NOMO-1 treated with dmso at 0.1 percent for 144 hours (cell line): ENCODE measurements at regions not wholly inside any gene's neighbourhood (a gene's known extent, or its start where the extent isn't known, plus 50 kb on each side); places are given as distances from the start of the nearest gene placed in this dataset.

ENCODE experiments used
- DNase-seq: peaks from one replicate; lab custom pipeline; 2025; ENCODE audit not compliant: unreplicated experiment; lab: John Stamatoyannopoulos, UW

GRCh38 chr4:176898791-176899190, 106.1 kb upstream of the VEGFC start:
- DNase-seq, result no peak

GRCh38 chr4:176902710-176903323, 110.1 kb upstream of the VEGFC start:
- DNase-seq, result no peak

GRCh38 chr4:176906709-176907108, 114.0 kb upstream of the VEGFC start:
- no peak for DNase-seq

- no peak for DNase-seq
These were observed 117.9 kb upstream of the VEGFC start for GRCh38 chr4:176910646-176911045.

DNA sequence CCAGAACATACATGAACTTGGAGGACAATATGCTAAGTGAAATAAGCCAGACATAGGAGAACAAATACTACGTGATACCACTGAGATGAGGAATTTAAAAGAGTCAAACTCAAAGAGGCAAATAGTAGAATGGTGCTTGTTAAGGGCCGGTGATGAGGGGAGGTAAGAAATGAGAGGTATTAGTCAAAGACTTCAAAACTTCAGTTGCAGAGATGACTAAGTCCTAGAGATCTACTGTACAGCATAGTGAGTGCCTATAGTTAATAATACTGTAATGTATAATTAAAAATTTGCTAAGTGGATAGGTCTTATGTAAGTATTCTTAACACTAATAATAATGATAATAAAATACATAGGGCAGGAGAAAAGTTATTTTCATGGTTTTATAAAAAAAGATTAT, 126.9 kb upstream of the VEGFC start:
- no peak for DNase-seq

DNA sequence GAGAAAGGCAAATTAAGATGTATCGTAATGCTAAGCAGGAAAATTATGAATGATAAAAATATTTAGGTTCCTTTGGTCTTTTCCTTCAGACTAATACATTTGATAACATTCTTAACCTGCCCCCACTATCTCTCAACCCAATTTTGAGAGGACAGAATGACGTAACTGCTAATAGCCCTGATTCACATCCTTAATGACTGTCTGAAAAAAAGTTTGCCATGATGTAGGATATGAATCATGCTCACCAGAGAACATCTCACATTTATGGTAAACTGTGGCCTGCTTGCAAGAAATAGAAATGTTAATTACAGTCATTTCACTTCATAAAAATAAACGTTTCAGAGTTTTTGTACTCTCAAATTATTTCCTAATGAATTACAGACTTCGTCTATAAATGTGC, 128.0 kb upstream of the VEGFC start:
- no peak for DNase-seq

DNA sequence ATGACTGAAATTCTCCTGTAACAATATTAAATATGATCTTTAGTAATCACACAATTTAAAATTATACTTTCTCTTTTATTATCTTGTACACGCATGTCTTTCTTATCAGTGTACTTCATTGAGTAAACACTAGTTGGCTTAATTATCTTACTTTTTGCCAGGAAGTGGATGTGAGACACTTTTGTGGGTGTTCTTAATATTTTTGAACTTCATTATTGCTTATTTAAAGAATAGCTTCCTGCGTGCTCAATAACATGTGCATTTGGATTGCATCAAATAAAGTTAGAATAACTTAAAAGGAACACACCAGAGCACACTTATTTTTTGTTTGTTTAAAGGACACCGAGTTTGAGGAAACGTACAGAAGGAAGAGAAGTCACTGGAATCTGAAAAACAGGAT, 128.5 kb upstream of the VEGFC start:
- DNase-seq, result no peak

- no peak for DNase-seq
These were observed 131.5 kb upstream of the VEGFC start for GRCh38 chr4:176924238-176924637.

DNA sequence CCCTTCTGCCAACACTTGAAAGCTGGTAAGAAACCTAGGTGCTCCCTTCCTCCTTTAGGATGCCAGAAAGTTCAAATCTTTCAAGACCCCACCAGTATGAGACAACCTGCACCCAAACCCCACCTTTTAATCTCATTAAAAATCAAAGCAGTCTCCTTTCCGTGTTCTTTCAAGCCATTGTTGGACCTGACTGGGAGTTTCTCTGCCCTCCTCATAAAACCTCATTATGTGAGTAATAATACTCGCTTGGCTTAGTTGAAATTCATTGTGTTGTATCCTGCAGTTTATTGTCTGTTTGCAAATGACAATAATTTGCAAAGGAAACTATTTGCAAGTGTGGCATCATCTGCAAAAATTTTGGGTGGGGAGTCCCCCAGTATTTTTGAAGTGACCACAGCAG, 133.2 kb upstream of the VEGFC start:
- DNase-seq, result no peak

DNA sequence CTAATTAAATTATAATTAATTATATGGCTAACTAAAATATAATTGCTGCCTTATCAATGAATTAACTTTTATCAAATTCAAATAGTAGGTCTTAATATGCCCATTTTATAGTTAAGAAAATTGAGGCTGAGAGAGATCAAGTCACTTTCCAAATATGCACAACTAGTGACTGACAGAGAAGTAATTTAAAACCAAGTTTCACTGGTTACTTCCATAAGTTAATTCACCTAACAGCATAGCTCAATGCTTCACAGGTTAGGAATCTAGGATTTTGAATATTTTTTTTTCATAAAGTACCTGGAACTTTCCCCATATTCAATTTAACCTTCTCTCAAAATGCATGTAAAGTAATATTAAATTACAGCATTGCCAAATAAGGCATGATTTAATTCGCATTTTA, 134.4 kb upstream of the VEGFC start:
- DNase-seq, result no peak

DNA sequence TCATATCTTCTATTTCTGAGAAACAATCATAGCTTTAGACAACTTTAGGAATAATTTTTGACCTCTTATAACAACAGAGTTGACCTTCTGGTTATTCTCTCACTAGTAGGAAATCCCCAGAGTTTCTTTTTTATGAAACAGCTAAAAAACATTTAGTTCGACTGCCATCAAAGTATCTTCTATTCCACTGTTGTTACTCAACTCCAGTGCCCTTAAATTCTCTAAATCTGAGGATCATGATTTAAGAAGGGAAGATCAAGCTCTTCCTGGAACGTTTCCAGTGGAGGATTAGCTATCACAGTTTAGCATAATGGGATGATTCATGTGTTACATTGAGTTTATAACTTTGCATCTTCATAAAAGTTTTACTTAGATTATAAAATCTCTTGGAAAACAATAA, 134.9 kb upstream of the VEGFC start:
- DNase-seq, result no peak

GRCh38 chr4:176939445-176939844, 146.7 kb upstream of the VEGFC start:
- DNase-seq, result no peak

- no peak for DNase-seq
These were observed 152.6 kb upstream of the VEGFC start for GRCh38 chr4:176945334-176945733.

DNA sequence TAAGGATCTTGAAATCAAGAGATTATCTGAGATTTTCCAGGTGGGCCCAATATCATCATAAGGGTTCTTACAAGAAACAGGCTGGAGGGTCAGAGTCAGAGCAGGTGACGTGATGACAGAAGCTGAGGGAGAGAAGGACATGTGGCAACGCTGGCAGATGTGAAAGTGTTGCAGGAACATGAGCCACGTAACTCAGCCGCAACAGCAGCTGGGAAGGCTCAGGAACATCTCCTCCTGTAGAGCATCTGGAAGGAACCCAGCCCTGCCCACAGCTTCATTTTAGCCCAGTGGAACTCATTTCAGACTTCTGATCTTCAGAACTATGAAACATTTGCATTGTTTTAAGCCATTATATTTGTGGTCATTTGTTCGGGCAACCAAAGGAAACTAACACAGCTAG, 156.3 kb upstream of the VEGFC start:
- DNase-seq, result no peak

GRCh38 chr4:176953021-176953420, 160.3 kb upstream of the VEGFC start:
- DNase-seq, result no peak

DNA sequence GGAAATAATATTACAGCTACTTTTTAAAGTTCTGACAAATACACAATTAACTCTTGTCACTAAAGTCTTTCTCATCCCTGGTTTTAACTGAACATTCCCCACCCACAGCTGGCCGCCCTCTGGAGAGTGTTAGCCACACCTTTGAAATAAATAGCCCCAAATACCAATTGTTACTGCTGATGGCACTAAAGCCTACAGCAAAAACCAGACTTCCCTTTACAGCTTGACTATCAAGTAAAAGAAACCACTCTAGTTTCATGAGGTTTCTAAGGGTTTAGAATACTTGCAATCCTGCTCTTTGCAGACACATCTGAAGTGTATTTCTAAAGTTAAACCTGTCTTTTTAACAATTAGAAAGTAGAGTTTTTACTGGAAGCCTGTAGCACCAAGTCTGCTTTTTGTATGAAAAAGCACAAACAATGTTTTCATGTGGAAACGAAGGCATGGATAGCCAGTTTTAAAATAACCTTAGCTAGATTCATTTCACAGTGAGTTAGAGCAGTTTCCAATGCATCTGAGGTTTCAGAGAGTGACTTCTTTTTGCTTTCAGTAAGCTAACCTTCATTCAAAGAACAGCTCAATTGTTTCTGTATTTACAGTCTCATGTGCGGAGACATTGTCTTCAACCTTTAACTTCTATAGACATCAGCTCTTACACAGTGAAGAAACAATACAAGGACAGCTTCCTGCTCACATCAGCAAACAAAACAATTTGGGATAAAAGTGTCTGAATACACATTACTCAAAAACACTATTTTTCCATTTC, 164.8 kb upstream of the VEGFC start:
- DNase-seq, result no peak

GRCh38 chr4:176959980-176960379, 167.3 kb upstream of the VEGFC start:
- no peak for DNase-seq

- no peak for DNase-seq
These were observed 170.4 kb upstream of the VEGFC start for GRCh38 chr4:176963121-176963520.

DNA sequence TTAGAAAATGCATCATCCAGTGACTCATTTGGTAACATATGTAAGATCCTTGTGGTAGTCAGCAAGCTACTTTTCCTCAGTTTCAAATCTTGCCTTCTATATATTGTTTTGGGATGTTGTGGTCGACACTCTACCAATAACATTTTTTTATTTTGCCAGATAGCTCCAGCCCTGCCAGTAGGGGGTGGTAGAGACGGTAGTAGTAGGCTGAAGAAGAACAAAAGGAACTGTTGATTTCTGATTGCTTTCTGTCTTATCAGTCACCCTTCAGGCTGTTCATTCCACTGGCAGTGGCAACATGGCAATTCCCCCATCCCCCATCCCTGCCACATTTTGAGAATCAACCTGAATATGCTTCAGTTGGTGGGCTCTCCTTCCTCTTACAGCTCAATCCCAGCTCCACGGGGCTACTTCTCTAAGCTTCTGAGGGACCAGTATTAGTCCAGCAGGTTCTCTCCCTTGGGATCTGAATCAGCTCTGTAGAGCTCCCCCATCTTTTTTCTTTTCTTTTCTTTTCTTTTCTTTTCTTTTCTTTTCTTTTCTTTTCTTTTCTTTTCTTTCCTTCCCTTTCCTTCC, 171.5 kb upstream of the VEGFC start:
- peak; percentile 47 for DNase-seq

DNA sequence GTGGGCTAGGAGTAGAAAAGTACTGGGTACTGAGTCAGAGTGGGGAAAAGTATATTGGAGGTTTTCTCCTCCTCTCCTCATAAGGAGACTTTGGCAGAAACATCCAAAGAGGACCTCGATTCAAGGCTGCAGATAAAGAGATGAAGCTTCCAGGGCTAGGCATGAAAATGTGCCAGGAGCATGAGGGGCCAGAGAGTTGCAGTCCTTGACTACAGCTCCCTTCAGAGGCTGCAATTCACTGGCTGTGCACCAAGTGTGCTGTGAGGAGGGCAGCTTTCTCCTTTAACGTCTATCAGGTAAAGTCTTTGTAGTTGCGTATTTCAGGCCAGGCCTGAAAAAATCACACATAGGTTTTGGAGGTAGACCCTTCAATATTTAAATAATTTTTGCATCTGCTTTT, 174.9 kb upstream of the VEGFC start:
- no peak for DNase-seq

DNA sequence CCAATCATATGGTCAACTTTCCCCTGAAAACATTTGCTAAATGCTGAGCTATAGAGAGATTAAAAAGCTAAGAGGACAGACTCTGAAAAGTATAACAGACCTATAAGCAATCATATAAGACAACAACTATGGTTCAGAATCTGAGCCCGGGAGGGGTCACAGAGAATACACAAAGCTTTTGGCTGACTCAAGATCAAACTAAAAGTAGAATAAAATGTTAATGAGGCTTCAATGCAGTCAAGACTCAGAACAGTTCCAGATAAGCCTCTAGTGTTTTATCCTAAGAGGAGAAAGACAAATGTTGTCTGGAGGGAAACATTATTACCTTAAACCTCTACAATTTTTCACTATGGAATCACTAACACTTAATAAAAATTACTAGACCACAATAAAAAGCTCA, 175.4 kb upstream of the VEGFC start:
- no peak for DNase-seq

- DNase-seq, result no peak
These were observed 176.3 kb upstream of the VEGFC start for GRCh38 chr4:176969011-176969410.

- no peak for DNase-seq
These were observed 178.1 kb upstream of the VEGFC start for GRCh38 chr4:176970853-176971252.
